SK-N-SH (cell line): ENCODE measurements at regions not wholly inside any gene's neighbourhood (a gene's known extent, or its start where the extent isn't known, plus 50 kb on each side); places are given as distances from the start of the nearest gene placed in this dataset.

Source experiments
- CTCF ChIA-PET: fragments of 300-600, 350-600 bp; formaldehyde crosslinking; extraction: SDS; loops from one replicate; lab custom pipeline; 2021; lab: Yijun Ruan, JAX
- POLR2A ChIA-PET: fragments of 350-600 bp; sonication (Branson Sonifier 250); formaldehyde crosslinking; extraction: SDS; loops from one replicate; lab custom pipeline; 2020; ENCODE audit warnings: antibody characterized with exemption, inconsistent platforms; lab: Yijun Ruan, JAX
- DNase-seq: peaks from one replicate; pipeline ENCODE4 v3.0.0; 2012
- H2AFZ ChIP-seq: fragments of 200-600 bp; sonication (generic); 2 replicates; pipeline ENCODE4 v1.8.1; 2016; ENCODE audit warnings: antibody characterized with exemption, mild to moderate bottlenecking, low read depth
- H3F3A ChIP-seq: fragments of 200-600 bp; sonication (generic); replicated peaks from 2 replicates; pipeline ENCODE3; 2016; ENCODE audit warnings: antibody characterized with exemption, mild to moderate bottlenecking; ENCODE audit not compliant: insufficient read depth
- H3K27ac ChIP-seq, 2 experiments: fragments of 200-500 bp in 1 of 2; fragments of 200-600 bp in 1 of 2; sonication (Bioruptor generic) in 1 of 2; sonication (generic), shearing (Covaris generic) in 1 of 2; 2 replicates each; pipeline versions ENCODE4 v1.5.1 to v1.6.1; 2014 to 2016; ENCODE audit warnings: low read depth in 2 of 2, inconsistent platforms in 1 of 2, low read length in 1 of 2, mild to moderate bottlenecking in 1 of 2, mixed read lengths in 1 of 2
- H3K27me3 ChIP-seq: fragments of 200-600 bp; sonication (generic), shearing (Covaris generic); 2 replicates; pipeline ENCODE4 v1.6.1; 2016; ENCODE audit warnings: mixed run types; ENCODE audit not compliant: insufficient read depth
- H3K36me3 ChIP-seq, 2 experiments: fragments of 200-500 bp in 1 of 2; fragments of 200-600 bp in 1 of 2; sonication (Bioruptor generic) in 1 of 2; sonication (generic) in 1 of 2; replicated peaks in 1 of 2; 2 replicates each; pipeline versions ENCODE3 to v1.5.1; 2014 to 2016; ENCODE audit warnings: low read length in 1 of 2, mild to moderate bottlenecking in 1 of 2; ENCODE audit not compliant: insufficient read depth in 2 of 2, control insufficient read depth in 1 of 2
- H3K4me1 ChIP-seq, 2 experiments: fragments of 200-500 bp in 1 of 2; fragments of 200-600 bp in 1 of 2; sonication (Bioruptor generic) in 1 of 2; sonication (generic), shearing (Covaris generic) in 1 of 2; 2 replicates each; pipeline versions ENCODE4 v1.5.1 to v1.6.1; 2014 to 2016; ENCODE audit warnings: low read depth in 1 of 2, low read length in 1 of 2, mixed run types in 1 of 2; ENCODE audit not compliant: insufficient read depth in 2 of 2, control insufficient read depth in 1 of 2
- H3K4me2 ChIP-seq: fragments of 200-600 bp; sonication (generic), shearing (Covaris generic); 2 replicates; pipeline ENCODE4 v1.6.1; 2017; ENCODE audit warnings: mixed run types
- H3K4me3 ChIP-seq, 2 experiments: fragments of 200-500 bp in 1 of 2; fragments of 200-600 bp in 1 of 2; sonication (Bioruptor generic) in 1 of 2; sonication (generic), shearing (Covaris generic) in 1 of 2; 2 replicates each; pipeline versions ENCODE4 v1.5.1 to v1.8.1; 2014 to 2016; ENCODE audit warnings: low read depth in 2 of 2, inconsistent platforms in 1 of 2, low read length in 1 of 2, mild to moderate bottlenecking in 1 of 2, mixed read lengths in 1 of 2, moderate library complexity in 1 of 2
- H3K79me2 ChIP-seq: fragments of 200-600 bp; sonication (generic); 2 replicates; pipeline ENCODE4 v1.8.1; 2017; ENCODE audit warnings: mild to moderate bottlenecking; ENCODE audit not compliant: insufficient read depth
- H3K9ac ChIP-seq: fragments of 200-600 bp; sonication (generic); 2 replicates; pipeline ENCODE4 v1.6.1; 2017; ENCODE audit warnings: mixed run types
- H3K9me2 ChIP-seq: fragments of 200-600 bp; sonication (generic); 2 replicates; pipeline ENCODE4 v1.6.1; 2017; ENCODE audit warnings: mixed run types
- H3K9me3 ChIP-seq: fragments of 200-600 bp; sonication (generic); 2 replicates; pipeline ENCODE4 v1.6.1; 2017; ENCODE audit warnings: mixed run types, mild to moderate bottlenecking, moderate library complexity
- H4K20me1 ChIP-seq: fragments of 200-600 bp; sonication (generic); 2 replicates; pipeline ENCODE4 v1.6.1; 2017; ENCODE audit warnings: mild to moderate bottlenecking, mixed run types; ENCODE audit not compliant: insufficient read depth
- CTCF ChIP-seq: fragments of 200-600 bp; sonication (generic); IDR thresholded peaks from 2 replicates; pipeline ENCODE4 v1.6.1; 2017; ENCODE audit warnings: antibody characterized with exemption, mild to moderate bottlenecking, moderate library complexity
- ELF1 ChIP-seq: IDR thresholded peaks from 2 replicates; pipeline ENCODE4 v1.4.0; 2012
- EP300 ChIP-seq, 2 experiments: IDR thresholded peaks; 2 replicates each; pipeline versions ENCODE4 v1.4.0 to v1.6.1; 2012; ENCODE audit warnings: borderline replicate concordance in 1 of 2, low read depth in 1 of 2, low read length in 1 of 2
- EZH2phosphoT487 ChIP-seq: fragments of 200-600 bp; sonication (generic); IDR thresholded peaks from 2 replicates; pipeline ENCODE4 v1.6.1; 2017; ENCODE audit warnings: low read depth, mixed run types, mild to moderate bottlenecking, antibody characterized with exemption, moderate library complexity, borderline replicate concordance
- FOSL2 ChIP-seq: IDR thresholded peaks from 2 replicates; pipeline ENCODE4 v1.4.0; 2012; ENCODE audit warnings: low read depth, mild to moderate bottlenecking, moderate library complexity, borderline replicate concordance
- FOXM1 ChIP-seq: IDR thresholded peaks from 2 replicates; pipeline ENCODE4 v1.4.0; 2012; ENCODE audit warnings: low read depth, mild to moderate bottlenecking
- JUND ChIP-seq: IDR thresholded peaks from 2 replicates; pipeline ENCODE4 v1.4.0; 2012
- MAX ChIP-seq: IDR thresholded peaks from 2 replicates; pipeline ENCODE4 v1.4.0; 2012; ENCODE audit warnings: low read depth
- MEF2A ChIP-seq: IDR thresholded peaks from 2 replicates; pipeline ENCODE4 v1.4.0; 2012; ENCODE audit warnings: low read depth, borderline replicate concordance
- MXI1 ChIP-seq: IDR thresholded peaks from 2 replicates; pipeline ENCODE4 v1.6.1; 2012; ENCODE audit warnings: mild to moderate bottlenecking, low read depth, low read length, improper control_type of control experiment
- NRF1 ChIP-seq: IDR thresholded peaks from 2 replicates; pipeline ENCODE4 v1.6.1; 2012; ENCODE audit warnings: low read depth, mild to moderate bottlenecking, low read length
- POLR2AphosphoS5 ChIP-seq: IDR thresholded peaks from 2 replicates; pipeline ENCODE4 v1.6.1; 2012; ENCODE audit warnings: low read depth, low read length
- RAD21 ChIP-seq: IDR thresholded peaks from 2 replicates; pipeline ENCODE4 v1.6.1; 2012; ENCODE audit warnings: mild to moderate bottlenecking, low read length
- REST ChIP-seq: IDR thresholded peaks from 2 replicates; pipeline ENCODE4 v1.6.1; 2012; ENCODE audit warnings: mild to moderate bottlenecking, low read depth, low read length, moderate library complexity
- RXRA ChIP-seq: IDR thresholded peaks from 2 replicates; pipeline ENCODE4 v1.4.0; 2012; ENCODE audit warnings: low read depth, mild to moderate bottlenecking, borderline replicate concordance
- SIN3A ChIP-seq: IDR thresholded peaks from 2 replicates; pipeline ENCODE4 v1.6.1; 2012; ENCODE audit warnings: low read depth, mild to moderate bottlenecking, low read length, moderate library complexity, borderline replicate concordance
- TCF12 ChIP-seq: IDR thresholded peaks from 2 replicates; pipeline ENCODE4 v1.4.0; 2012
- TEAD4 ChIP-seq: IDR thresholded peaks from 2 replicates; pipeline ENCODE4 v1.4.0; 2012; ENCODE audit warnings: mild to moderate bottlenecking, borderline replicate concordance; ENCODE audit not compliant: insufficient read depth
- USF2 ChIP-seq: fragments of 150-350 bp; IDR thresholded peaks from 2 replicates; pipeline ENCODE4 v1.6.1; 2017; ENCODE audit warnings: antibody characterized with exemption, low read length, low read depth, borderline replicate concordance
- ZBTB33 ChIP-seq: IDR thresholded peaks from 2 replicates; pipeline ENCODE4 v1.4.0; 2012; ENCODE audit warnings: low read depth, borderline replicate concordance
- WGBS: methylation state at CpG from one replicate; pipeline ENCODE4 v1.1.6; 2017; ENCODE audit warnings: low lambda C conversion rate; 5-methylcytosine and 5-hydroxymethylcytosine counted together

- Histone ChIP-seq H3K4me2 (no peak overlapping the region), H3K9me2 (no peaks in the 10 kb centered on the region), H3K79me2 (no peaks in the 10 kb centered on the region), H3K4me1 (no peaks in the 10 kb centered on the region), H3F3A (no peaks in the 10 kb centered on the region), H3K9me3 (no peaks in the 10 kb centered on the region), H3K9ac (no peak overlapping the region), H3K27ac (no peak overlapping the region), H3K4me3 (no peak overlapping the region), H3K27me3 (no peaks in the 10 kb centered on the region), H3K36me3 (no peaks in the 10 kb centered on the region), H2AFZ (no peak overlapping the region), H4K20me1 (no peaks in the 10 kb centered on the region)
- 3% methylated on average over 1 of the region's 1 CpG for WGBS
- DNase-seq, result no peak
- ChIA-PET CTCF (interaction anchor here (1.1 to 3.6 kb wide), 5 partner anchors 9 to 181 kb away, joined by 3 to 52 read pairs (median 6); no protein-coding TSS in a partner anchor), POLR2A (no interaction called here)
- TF ChIP-seq TCF12 (no peak), MXI1 (no peak), EP300 (IDR thresholded peaks at IDR 0.05; ENCODE audit: borderline replicate concordance in 1 of 2, low read depth in 1 of 2, low read length in 1 of 2) (no peak), JUND (no peak), RXRA (no peak), MAX (no peak), ELF1 (no peak), MEF2A (no peak), FOSL2 (no peak), SIN3A (no peak), ZBTB33 (no peak), NRF1 (no peak), EZH2phosphoT487 (no peak), TEAD4 (no peak), REST (no peak), POLR2AphosphoS5 (no peak), USF2 (no peak), CTCF (no peak), FOXM1 (no peak), RAD21 (no peak)
Measured at GRCh38 chr5:155148694-155149093, 135.1 kb downstream of the KIF4B start.
